GM21528 (cell line): ENCODE measurements at regions not wholly inside any gene's neighbourhood (a gene's known extent, or its start where the extent isn't known, plus 50 kb on each side); places are given as distances from the start of the nearest gene placed in this dataset.

Experiments
- ATAC-seq: cut with Tn5 transposase; IDR thresholded peaks from one replicate; pipeline ENCODE4 v1.9.1; 2021; ENCODE audit warnings: mild to moderate bottlenecking, moderate library complexity; ENCODE audit not compliant: unreplicated experiment, low FRiP score

DNA sequence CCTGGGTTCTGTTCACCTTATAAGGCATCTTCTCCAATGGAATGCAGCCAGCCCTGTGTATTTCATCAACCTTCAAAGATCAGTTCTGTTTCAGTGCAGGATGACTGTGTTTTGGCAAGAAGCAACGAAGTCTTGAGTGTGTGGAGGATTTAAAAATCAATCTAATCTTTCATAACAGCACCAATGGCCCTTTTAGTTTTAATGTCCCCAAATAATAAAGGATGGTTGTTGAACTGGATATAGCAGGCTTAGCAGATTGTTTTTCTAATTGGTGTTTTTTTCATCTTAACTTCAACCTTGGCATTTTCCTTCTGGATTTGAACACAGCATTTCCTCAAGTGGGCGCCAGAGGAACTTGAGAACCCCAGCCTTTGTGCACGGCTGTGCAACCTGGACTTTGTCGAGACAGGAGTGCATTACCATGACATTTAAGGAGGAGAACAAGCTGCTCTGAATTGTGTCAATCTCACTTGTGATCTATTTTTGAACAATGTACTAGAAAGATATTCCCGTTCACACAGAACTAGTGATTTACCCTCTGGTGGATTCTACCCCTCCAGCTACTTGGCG, 313.3 kb upstream of the AKR1E2 start:
- no peak for ATAC-seq

DNA sequence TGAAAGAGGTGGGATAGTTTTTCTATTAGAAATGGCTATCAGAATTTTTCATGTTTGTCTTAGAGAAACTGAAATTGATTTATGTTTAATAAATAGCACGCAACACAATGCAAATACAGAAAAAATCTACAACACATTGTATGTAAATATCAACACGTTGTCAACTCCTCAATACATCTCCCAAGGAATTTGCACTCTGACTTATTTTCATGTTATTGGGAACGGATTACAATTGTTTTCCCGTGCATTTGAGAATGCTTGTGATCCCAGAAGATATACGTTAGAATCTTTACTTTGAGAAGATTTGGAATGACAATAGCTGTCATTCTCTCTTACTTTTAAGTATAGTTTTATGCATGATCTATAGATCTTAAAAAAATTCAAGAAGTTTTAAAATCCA, 313.8 kb upstream of the AKR1E2 start:
- no peak for ATAC-seq

DNA sequence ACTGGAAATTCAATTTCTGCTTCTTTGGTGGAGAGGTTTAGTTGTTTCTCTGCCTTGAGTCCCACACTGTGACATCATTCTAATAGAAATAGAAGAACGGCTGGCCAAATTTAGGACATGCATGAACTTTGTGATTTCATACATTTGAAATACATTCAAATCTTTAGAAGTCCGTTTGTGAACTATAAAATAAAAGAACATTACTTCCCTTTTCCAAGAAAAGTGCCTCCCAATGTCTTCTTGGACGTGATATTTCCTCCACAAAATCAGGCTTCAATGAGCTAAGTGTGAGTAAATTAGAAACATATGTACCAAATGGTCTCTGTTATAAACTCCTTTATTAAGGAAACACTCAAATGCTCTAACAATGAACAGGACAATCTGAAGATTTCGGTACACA, 314.5 kb upstream of the AKR1E2 start:
- ATAC-seq, result no peak

DNA sequence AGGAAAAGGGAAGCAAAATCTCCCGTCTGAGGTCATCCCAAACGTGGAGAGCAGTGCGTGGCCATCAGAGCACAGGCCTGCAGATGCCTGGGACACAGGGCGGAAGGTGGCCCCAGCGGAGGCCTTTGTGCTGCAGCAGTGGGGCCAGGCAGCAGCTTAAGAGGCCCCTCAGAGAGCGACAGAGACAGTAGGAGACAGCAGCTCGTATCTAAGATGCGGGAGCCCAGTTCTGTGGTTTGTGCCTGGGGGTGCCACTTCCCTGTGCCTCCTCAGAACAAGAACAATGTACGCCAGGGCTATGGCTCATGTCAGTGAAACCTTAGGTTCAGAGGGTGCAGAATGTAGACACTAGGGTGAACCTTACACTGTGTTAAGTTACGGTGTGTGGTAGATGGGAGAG, 316.6 kb upstream of the AKR1E2 start:
- ATAC-seq, result no peak

DNA sequence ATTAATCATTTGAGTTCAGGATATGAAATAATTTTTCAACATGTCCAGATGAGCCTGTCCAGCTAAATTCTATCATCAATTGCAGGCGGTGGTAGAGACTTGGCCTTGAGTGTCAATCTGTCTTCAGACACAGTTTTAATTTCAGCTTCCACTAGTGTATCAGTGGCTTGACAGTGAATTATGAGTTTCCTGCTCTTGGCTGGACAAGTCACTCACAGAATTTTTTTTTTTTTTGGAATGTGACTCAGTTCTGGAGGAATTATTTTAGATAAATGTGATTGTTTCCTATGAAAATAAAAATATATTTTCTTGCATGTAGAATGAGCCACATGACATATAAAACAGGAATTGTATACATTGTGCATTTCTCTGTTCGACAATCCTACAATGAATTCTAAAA, 319.9 kb upstream of the AKR1E2 start:
- no peak for ATAC-seq

DNA sequence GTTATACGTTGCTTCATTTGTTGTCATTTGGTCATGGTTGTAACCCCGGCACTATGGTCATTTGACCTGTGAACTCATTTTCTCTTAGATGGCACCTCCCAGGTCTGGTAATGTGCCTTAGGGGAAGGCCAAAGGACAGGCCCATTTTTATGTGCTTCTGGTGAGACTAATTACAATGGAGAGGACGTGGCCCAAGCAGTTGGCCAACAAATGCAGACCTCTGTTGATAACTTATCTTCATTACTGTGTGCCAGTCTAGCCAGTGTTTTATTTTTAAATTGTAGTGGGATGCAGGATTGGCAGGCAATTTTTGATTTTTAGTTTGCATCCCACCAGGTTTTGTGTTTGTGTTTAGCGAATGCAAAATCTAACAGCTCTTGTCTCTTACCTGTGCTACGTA, 321.5 kb upstream of the AKR1E2 start:
- no peak for ATAC-seq

DNA sequence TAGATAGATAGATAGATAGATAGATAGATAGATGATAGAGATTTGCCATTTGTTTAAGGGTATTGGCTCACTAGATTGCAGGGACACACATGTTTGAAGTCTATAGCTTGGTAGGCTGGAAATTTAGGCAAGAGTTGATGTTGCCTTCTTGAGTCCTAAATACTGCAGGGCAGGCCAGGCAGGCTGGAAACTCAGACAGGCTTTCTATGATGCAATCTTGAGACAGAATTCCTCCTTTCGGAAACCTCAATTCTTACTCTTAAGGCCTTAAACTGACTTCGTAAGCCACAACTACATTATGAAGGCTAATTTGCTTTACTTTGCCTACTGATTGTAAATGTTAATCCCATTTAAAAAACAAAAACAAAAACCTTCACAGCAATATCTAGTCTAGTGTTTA, 322.9 kb upstream of the AKR1E2 start:
- ATAC-seq, result no peak

DNA sequence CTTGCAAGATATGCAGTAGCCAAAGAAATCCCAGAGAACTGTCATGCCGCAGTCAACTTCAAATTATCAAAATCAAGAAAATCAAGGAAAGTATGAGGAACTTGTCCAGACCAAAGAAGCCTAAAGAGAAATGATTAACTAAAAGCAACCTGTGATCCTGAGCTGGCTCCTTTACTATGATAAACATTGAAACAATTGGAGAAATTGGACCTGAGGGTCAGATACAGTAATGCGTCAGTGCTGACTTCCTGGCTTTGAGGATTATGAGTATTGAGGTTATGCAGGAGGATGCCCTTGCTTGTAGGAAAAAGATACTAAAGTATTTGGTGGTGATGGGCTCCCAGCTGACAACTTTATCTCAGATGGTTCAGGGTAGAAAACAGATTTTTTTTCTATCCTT, 324.7 kb upstream of the AKR1E2 start:
- ATAC-seq, result no peak

DNA sequence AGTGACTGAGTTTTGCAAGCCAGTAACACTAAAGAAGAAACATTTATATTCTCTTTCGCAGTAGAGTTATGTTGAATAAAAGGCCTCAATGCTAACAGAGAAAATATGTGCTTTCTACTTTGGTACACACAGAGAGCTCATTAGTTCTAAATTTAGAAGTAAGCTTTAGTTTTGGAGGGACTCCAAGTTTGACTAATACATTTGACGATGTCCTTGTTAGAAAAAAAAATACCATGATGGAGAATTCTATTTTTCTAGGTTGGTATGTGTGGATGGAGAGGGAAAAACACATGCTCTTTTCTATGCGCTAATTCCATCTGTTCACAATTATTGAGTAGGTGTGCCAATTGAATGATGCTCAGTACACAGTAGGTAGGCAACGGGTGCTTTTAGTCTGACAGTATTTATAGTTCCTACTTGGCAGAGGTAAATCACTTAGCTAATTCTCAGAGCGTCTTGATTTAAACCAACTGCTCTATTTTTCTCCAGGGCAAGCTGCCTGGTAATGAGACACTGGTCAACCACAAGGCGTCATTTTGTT, 327.2 kb upstream of the AKR1E2 start:
- no peak for ATAC-seq

DNA sequence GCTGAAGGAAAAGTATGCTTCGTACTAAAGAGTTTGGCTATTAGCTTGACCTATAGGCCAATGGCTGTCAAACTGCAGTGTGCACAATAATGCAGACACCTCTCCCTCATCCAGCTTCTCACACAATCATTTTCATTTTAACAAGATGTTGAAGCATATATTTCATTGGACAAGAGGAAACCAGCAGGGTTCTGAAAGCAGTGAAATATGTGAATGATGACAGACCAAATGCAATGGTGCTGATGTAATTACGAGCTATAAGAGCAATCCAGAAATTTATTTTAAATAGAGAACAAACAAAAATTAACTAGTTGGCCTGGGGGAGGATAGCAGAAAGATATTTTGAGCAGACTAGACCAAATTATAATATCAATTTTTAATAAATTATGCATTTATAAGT, 331.5 kb upstream of the AKR1E2 start:
- no peak for ATAC-seq

DNA sequence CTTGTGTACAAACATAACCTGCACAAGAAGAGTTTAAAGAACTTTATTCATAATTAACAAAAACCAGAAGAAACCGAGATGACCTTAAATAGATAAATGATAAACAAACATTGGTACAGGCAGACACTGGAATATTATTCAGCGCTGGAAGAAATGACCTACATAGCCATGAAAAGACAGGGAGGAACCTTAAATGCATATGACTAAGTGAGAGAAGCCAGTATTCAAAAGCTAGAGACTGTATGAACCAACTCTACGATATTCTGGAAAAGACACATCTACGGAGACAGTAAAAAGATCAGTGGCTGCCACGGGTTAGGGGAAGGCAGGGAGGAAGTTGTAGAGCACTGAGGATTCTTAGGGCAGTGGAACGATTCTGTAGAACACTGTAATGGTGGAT, 333.8 kb upstream of the AKR1E2 start:
- ATAC-seq, result no peak

DNA sequence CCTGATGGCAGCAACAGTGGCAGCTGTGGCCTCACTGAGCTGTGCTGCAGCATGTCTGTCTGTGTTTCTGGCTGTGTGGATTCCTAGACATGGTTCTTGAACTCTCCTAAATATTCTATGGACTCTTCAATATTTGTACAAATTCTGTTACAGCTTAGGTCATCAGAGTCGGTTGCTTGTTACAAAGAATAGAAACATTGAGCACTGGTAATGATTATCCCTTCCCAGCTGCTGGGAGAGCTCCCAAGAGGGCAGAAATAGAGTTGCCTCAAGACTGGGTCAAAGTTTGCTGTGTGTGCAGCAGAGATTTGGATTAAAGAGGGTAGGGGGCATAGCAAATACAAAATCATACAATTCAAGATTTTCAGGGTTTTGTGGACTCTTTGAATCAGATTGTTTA, 337.1 kb upstream of the AKR1E2 start:
- ATAC-seq, result no peak

DNA sequence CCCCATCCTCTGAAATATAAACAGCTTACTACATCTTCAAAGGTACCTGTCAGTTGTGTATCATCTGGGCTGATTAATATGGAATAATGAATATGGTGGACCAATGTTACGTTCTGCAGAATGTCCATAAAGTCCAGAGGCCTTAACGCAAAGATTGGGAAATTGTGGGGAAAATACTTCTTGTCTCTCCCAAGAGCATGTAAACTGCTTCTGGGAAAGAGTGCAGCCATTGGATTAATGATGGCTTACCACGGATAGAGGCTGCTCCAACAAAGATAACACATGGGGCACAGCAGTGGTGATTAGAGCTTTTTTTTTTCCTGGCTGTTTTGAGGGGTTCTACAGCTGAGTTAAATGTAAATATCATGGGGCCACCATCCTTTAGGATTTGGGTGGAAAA, 340.4 kb upstream of the AKR1E2 start:
- ATAC-seq, result no peak

DNA sequence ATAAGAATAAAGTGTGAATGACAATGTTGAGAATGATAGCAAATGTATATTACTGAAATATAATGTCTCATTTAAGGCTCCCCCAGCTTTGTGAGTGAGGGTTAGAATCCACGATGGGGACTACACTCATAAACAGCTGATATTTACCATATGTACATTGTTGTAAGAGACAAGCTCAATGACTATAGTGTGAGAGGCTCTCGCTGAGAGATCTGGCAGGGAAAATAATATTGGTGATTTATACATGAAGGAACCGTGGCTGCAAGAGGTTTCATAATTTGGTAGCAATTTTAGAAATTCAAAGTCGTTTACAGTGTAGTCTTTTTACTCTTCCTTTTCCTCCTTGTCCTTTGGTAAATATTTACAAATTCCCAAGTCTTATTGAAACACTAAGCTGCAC, 342.2 kb upstream of the AKR1E2 start:
- ATAC-seq, result no peak

DNA sequence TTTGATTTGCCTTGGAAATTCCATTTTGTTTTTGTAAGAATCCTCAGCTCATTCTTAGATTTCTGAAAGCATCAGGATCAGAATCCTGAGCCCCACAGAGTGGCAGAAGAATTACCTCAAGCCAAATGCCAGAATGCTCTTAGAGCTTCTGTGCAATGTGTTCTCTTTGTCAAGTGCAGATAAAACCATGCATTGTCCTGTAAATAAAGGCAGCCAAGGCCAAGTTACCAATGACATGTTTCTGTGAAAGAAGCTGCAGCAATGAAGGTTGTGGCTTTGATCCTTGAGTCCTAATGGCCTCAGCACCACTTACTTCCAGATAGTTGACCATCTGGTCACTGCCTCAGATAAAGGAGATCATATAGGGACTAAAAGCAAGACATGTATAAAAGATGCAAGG, 343.3 kb upstream of the AKR1E2 start:
- ATAC-seq, result no peak

DNA sequence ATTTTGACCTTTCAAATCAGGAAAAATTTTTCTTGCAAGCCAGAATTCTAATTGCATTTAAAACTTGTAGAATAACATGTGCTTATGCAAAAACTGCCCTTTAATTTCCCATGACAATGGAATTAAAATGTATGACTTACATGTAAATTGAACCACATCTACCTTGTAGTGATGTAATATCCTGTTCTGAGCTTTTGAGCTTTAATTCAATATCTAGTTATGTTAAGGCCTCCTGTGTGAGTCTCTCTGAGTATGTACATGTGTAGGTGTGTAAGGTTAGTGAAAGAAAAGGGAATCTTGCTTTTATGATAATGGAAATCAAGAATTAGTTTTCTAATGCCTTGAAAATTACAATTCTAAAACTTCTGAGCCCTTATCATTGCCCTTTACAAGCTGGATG, 344.8 kb upstream of the AKR1E2 start:
- ATAC-seq, result no peak

DNA sequence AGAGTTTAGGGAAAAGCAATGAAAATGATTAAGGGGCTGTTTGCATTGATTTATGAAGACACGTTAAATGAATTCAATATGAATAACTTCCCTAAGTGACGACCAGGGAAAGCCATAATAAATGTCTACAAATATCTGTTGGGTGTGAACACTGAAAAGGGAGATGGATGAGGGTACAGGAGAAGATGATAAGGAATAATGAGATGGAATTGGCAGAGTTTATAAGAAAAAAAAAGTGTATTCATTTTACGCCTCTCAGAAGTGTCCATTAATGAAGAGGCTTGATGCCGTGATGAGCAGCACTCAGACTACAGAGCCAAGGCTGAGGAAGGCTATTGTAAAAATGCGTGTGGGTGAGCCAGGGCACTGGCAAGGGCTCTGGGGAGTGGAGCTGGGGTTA, 346.7 kb upstream of the AKR1E2 start:
- no peak for ATAC-seq

DNA sequence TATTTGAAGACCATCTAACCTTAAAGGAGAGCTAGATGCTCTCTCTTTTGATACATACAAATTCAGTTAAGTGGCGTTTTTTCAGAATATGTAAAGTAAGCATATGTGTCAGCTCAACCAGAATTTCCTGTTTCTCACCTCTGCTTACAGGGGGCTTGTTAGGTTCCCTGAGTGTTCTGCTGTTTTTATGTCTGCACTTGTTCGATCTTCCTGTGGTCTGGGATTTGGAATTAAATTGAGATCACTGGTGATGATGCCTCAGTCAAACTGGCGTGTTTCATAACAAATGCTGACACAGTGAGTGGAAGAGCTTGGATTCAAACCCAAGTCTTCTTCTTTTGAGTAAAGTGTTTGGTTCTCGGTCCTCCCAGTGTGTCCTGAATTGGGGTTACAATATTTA, 348.3 kb upstream of the AKR1E2 start:
- no peak for ATAC-seq

DNA sequence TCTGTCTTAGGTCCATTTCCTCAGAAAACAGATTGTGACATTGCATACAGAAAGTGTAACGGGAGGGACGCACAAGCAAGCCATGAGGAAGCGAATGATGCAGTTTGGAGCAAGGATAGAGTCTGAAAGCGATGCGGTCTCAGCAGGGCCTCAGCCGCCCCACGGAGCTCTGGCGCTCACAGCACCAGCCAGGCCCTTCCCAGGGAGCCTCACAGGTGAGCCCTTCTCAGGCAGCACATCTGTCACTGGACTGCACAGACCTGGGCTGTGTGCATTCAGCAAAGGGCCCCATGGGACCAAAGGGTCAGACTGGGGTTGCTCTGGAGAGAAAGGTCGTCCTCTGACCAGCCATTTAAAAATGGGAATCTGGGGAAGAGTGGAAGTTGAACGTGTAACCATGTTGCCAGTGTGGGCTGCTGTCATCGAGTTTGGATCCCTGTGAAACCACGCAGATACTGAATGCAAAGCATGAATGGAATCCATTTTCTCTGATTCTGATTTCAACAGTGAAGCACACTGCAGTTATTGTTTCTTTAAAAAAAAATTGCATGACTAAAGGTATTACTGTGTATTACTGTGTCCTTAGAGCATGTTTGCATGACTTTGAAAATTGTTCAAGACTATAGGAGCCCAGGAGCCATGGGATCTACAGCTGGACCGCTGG, 350.0 kb upstream of the AKR1E2 start:
- no peak for ATAC-seq

DNA sequence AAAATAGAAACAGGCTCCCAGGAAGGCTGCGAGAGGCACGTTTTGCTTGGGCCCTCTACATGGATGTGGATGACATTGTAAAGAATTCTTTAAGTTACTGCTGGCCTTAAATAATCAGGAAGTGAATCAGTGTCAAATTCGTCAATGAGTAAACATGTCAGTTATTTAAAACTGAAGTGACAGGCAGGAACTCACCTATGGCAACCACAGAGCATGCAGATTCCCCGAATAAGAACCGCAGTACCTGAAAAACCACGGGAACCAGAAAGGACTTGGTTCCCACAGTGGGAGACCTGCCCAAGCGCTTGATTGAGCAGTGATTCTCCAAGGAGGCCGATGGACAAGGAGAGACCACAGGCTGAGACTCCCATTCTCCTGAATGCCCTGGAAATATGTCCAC, 351.2 kb upstream of the AKR1E2 start:
- no peak for ATAC-seq

DNA sequence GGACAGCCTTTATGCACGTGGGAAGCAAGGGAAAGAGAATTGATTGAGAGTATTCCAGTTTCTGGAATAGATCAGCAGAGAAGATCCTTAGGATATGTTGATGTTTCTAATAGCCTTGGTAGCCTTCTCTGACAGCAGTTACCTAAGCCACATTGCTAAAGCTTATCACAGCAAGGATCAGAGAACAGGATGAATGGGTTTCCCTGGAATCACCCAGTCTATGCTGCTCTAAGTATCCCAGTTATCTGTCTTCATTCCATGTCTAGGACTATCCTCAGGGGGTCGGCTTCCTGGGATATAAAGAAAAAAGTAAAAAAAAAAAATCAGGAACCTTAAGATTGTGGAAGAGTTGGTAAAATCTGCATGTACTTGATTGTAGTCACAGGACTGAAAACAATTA, 352.0 kb upstream of the AKR1E2 start:
- ATAC-seq, result no peak

DNA sequence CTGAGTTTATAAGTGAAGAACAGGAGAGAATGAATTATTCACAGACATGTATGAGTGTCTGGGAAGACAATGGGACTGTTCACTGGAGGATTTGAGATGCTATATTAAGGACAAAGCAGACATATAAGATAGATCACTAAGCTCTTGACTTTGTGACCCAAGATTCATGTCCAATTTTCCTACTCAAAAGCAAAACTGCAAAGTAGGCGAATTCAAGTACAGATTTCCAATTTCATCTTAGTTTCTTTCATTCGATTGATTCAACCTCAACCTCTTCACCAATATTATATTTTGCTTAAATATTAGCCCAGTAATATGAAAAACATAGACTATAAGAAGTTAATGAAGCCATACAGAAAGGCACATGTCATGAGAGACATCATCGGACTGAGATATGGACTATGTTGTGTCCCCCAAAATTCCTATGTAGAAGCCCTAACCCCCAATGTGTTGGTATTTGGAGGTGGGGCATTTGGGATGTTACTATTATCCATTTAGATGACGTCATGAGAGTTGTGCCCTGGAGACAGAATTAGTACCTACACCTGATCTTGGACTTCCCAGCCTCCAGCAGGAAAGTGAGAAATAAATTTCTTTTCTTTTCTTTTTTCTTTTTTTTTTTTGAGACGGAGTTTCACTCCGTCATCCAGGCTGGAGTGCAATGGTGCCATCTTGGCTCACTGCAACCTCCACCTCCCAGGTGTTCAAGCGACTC, 353.7 kb upstream of the AKR1E2 start:
- ATAC-seq, result no peak
